ENCODE measurements at regions not wholly inside any gene's neighbourhood (a gene's known extent, or its start where the extent isn't known, plus 50 kb on each side); places are given as distances from the start of the nearest gene placed in this dataset.

DNA sequence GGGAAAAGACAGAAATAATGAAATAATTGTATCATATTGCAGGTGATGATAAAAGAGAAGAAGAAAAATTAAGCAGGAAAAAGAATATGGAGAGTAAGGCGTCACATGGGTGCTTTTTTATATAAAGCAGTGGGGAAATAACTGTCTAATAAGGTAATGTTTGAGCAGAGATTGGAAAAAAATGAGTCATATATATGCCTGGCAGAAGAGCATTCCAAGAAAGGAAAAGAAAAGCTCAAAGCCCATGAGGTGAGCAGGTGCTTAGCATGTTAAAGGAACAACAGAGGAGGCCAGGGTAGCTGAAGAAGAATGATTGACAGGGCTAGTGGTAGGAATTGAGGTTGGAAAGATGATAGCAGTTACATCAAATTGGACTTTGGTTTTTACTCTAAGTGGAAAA, 739.5 kb downstream of the SORCS1 start:
- no peaks in the 10 kb centered on the region for H3K4me1 ChIP-seq (ENCODE audit: control insufficient read depth in 1 of 2, insufficient read depth in 2 of 2, low read length in 2 of 2)
- no peaks in the 10 kb centered on the region for H3K27me3 ChIP-seq (ENCODE audit: low read depth, low read length)
- H3K4me3 ChIP-seq (ENCODE audit: low read depth in 1 of 2, low read length in 2 of 2) = no peak overlapping the region
- no peaks in the 10 kb centered on the region for H3K9me3 ChIP-seq (ENCODE audit: control insufficient read depth in 1 of 2, low read length in 2 of 2)
- no peaks in the 10 kb centered on the region for H3K36me3 ChIP-seq (ENCODE audit: control insufficient read depth in 1 of 2, insufficient read depth in 2 of 2, low read length in 2 of 2)
- no peak overlapping the region for H3K27ac ChIP-seq (ENCODE audit: low read length)

GRCh38 chr10:106424054-106424453, 740.5 kb downstream of the SORCS1 start:
- H3K36me3 ChIP-seq (ENCODE audit: control insufficient read depth in 1 of 2, insufficient read depth in 2 of 2, low read length in 2 of 2) = no peaks in the 10 kb centered on the region
- H3K27me3 ChIP-seq (ENCODE audit: low read depth, low read length) = no peaks in the 10 kb centered on the region
- no peak overlapping the region for H3K4me3 ChIP-seq (ENCODE audit: low read depth in 1 of 2, low read length in 2 of 2)
- H3K9me3 ChIP-seq (ENCODE audit: control insufficient read depth in 1 of 2, low read length in 2 of 2) = no peaks in the 10 kb centered on the region
- no peaks in the 10 kb centered on the region for H3K4me1 ChIP-seq (ENCODE audit: control insufficient read depth in 1 of 2, insufficient read depth in 2 of 2, low read length in 2 of 2)
- H3K27ac ChIP-seq (ENCODE audit: low read length) = no peak overlapping the region

DNA sequence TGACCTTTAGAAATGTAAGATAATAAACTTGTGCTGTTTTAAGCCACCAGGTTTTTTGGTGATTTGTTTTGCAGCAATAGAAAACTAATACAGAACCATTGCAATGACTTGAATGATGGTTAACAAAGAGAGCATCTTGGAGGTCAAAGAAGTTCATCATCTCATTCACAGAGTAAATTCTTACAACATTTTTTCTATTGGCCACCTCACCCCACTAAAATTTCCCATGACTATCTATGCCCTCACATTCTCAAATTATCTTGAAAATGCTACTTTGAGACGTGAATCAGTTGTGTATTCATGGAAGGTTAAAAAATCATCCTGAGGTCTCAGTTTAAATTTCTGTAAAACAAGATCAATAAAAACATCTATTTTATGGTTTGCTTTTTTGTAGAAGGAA, 754.2 kb downstream of the SORCS1 start:
- no peaks in the 10 kb centered on the region for H3K27me3 ChIP-seq (ENCODE audit: low read depth, low read length)
- no peak overlapping the region for H3K4me3 ChIP-seq (ENCODE audit: low read depth in 1 of 2, low read length in 2 of 2)
- no peaks in the 10 kb centered on the region for H3K36me3 ChIP-seq (ENCODE audit: control insufficient read depth in 1 of 2, insufficient read depth in 2 of 2, low read length in 2 of 2)
- H3K27ac ChIP-seq (ENCODE audit: low read length) = no peak overlapping the region
- no peaks in the 10 kb centered on the region for H3K9me3 ChIP-seq (ENCODE audit: control insufficient read depth in 1 of 2, low read length in 2 of 2)
- H3K4me1 ChIP-seq (ENCODE audit: control insufficient read depth in 1 of 2, insufficient read depth in 2 of 2, low read length in 2 of 2) = no peaks in the 10 kb centered on the region

DNA sequence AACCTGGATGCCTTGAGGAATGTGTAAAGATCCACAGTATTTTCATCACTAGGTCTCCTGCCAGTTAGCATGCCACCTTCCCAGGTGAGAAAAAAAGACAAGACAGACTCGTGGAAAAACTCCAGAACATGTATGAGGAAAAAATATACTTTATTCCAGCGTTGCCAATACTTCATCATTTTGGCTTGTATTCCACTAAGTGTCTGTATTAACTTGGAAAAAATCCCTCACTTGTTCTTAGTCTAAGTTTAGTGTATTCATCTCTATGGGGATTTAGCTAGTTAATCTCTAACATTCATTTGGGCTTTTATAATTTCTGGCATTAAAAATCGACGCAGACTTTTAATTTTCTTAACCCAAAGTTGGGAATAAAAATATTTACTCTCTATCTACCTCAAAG, 759.4 kb downstream of the SORCS1 start:
- Histone ChIP-seq H3K9me3 (ENCODE audit: control insufficient read depth in 1 of 2, low read length in 2 of 2) (no peaks in the 10 kb centered on the region), H3K27me3 (ENCODE audit: low read depth, low read length) (no peaks in the 10 kb centered on the region), H3K4me3 (ENCODE audit: low read depth in 1 of 2, low read length in 2 of 2) (no peak overlapping the region), H3K4me1 (ENCODE audit: control insufficient read depth in 1 of 2, insufficient read depth in 2 of 2, low read length in 2 of 2) (no peaks in the 10 kb centered on the region), H3K27ac (ENCODE audit: low read length) (no peak overlapping the region), H3K36me3 (ENCODE audit: control insufficient read depth in 1 of 2, insufficient read depth in 2 of 2, low read length in 2 of 2) (no peaks in the 10 kb centered on the region)

GRCh38 chr10:106402458-106402857, 762.0 kb downstream of the SORCS1 start:
- no peaks in the 10 kb centered on the region for H3K36me3 ChIP-seq (ENCODE audit: control insufficient read depth in 1 of 2, insufficient read depth in 2 of 2, low read length in 2 of 2)
- H3K27ac ChIP-seq (ENCODE audit: low read length) = no peak overlapping the region
- H3K9me3 ChIP-seq (ENCODE audit: control insufficient read depth in 1 of 2, low read length in 2 of 2) = no peaks in the 10 kb centered on the region

GRCh38 chr10:106401967-106402366, 762.5 kb downstream of the SORCS1 start:
- no peak overlapping the region for H3K4me3 ChIP-seq (ENCODE audit: low read depth in 1 of 2, low read length in 2 of 2)
- no peaks in the 10 kb centered on the region for H3K27me3 ChIP-seq (ENCODE audit: low read depth, low read length)
- no peaks in the 10 kb centered on the region for H3K4me1 ChIP-seq (ENCODE audit: control insufficient read depth in 1 of 2, insufficient read depth in 2 of 2, low read length in 2 of 2)
- no peak overlapping the region for H3K27ac ChIP-seq (ENCODE audit: low read length)
- H3K36me3 ChIP-seq (ENCODE audit: control insufficient read depth in 1 of 2, insufficient read depth in 2 of 2, low read length in 2 of 2) = no peaks in the 10 kb centered on the region
- H3K9me3 ChIP-seq (ENCODE audit: control insufficient read depth in 1 of 2, low read length in 2 of 2) = no peaks in the 10 kb centered on the region

More at GRCh38 chr10:106402458-106402857, 762.0 kb downstream of the SORCS1 start:
- no peaks in the 10 kb centered on the region for H3K4me1 ChIP-seq (ENCODE audit: control insufficient read depth in 1 of 2, insufficient read depth in 2 of 2, low read length in 2 of 2)
- H3K4me3 ChIP-seq (ENCODE audit: low read depth in 1 of 2, low read length in 2 of 2) = no peak overlapping the region
- no peaks in the 10 kb centered on the region for H3K27me3 ChIP-seq (ENCODE audit: low read depth, low read length)

GRCh38 chr10:106401161-106401560, 763.3 kb downstream of the SORCS1 start:
- no peaks in the 10 kb centered on the region for H3K36me3 ChIP-seq (ENCODE audit: control insufficient read depth in 1 of 2, insufficient read depth in 2 of 2, low read length in 2 of 2)
- no peak overlapping the region for H3K27ac ChIP-seq (ENCODE audit: low read length)
- no peaks in the 10 kb centered on the region for H3K9me3 ChIP-seq (ENCODE audit: control insufficient read depth in 1 of 2, low read length in 2 of 2)
- no peak overlapping the region for H3K4me3 ChIP-seq (ENCODE audit: low read depth in 1 of 2, low read length in 2 of 2)
- H3K4me1 ChIP-seq (ENCODE audit: control insufficient read depth in 1 of 2, insufficient read depth in 2 of 2, low read length in 2 of 2) = no peaks in the 10 kb centered on the region
- no peaks in the 10 kb centered on the region for H3K27me3 ChIP-seq (ENCODE audit: low read depth, low read length)

DNA sequence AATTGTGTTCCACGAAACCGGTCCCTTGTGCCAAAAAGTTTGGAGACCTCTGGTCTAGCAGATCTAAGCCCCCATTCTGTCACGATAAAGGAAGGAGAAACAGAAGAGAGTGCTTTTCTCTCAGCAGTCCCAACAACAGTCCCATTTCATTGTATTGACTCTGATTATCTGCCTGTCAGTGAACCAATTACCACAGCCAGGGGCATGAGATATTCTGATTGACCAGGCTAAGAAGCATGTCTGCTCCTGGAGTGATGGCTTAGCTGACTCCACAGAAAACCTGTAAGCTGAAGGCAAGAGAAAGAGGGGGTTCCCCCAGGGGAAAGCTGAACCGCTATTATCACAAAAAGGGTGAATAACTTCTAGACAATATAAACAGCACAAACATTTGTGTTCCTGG, 765.4 kb downstream of the SORCS1 start:
- Histone ChIP-seq H3K27me3 (ENCODE audit: low read depth, low read length) (no peaks in the 10 kb centered on the region), H3K9me3 (ENCODE audit: control insufficient read depth in 1 of 2, low read length in 2 of 2) (no peaks in the 10 kb centered on the region), H3K36me3 (ENCODE audit: control insufficient read depth in 1 of 2, insufficient read depth in 2 of 2, low read length in 2 of 2) (no peaks in the 10 kb centered on the region), H3K27ac (ENCODE audit: low read length) (no peak overlapping the region), H3K4me3 (ENCODE audit: low read depth in 1 of 2, low read length in 2 of 2) (no peak overlapping the region), H3K4me1 (ENCODE audit: control insufficient read depth in 1 of 2, insufficient read depth in 2 of 2, low read length in 2 of 2) (no peaks in the 10 kb centered on the region)

DNA sequence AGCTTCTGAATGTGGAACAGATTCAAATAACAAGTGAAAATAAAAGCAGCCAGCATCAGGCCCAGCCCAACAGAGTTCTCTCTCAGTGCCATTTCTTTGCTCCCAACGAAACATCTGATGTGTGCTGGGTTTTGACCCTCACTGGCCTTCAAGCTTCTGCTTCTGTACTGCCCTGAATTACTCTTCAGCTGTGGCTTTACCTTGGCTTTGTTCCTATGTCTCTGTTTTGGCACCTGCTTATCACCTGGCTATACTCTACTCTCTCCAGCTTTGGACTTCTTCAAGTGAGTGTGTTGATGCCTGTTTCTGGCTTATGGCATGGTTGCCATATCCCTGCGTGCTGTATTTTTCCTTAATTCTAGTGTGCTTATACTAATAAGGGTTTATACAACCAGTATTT, 768.3 kb downstream of the SORCS1 start:
- no peaks in the 10 kb centered on the region for H3K9me3 ChIP-seq (ENCODE audit: control insufficient read depth in 1 of 2, low read length in 2 of 2)
- no peak overlapping the region for H3K27ac ChIP-seq (ENCODE audit: low read length)
- H3K4me1 ChIP-seq (ENCODE audit: control insufficient read depth in 1 of 2, insufficient read depth in 2 of 2, low read length in 2 of 2) = no peaks in the 10 kb centered on the region

DNA sequence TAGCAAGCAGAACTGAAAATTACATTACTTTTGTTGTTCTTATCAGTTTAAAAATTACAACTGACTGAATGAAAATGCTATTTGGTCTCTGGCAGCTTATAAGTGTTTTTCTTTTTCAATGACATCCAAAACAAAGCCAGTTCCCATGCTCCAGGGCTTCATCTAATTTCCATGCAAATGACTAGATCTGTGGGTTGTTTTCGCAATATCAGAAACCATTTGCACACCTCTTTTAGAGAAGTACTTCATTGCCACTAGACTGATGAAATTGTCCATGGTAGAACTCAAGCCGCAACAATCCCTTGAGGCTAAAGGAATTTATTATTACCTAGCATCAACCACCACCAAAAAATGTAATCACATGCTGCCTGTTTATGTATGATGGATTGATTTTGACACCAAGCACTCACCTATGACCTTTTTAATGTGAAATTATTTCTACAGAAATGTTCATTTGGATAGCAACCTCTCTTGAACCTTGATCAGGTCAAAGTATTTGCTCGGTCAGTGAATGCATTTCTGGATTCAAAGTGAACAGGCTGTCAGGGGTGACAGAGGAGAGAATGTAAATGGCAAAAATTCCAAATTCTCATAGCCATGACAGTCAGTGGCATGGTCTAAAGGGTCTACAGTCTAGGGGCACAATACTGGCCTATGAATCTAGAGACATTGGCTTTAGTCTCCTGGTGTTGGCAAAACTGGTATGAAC, 769.3 kb downstream of the SORCS1 start:
- no peaks in the 10 kb centered on the region for H3K4me1 ChIP-seq (ENCODE audit: control insufficient read depth in 1 of 2, insufficient read depth in 2 of 2, low read length in 2 of 2)
- no peaks in the 10 kb centered on the region for H3K27me3 ChIP-seq (ENCODE audit: low read depth, low read length)
- no peaks in the 10 kb centered on the region for H3K9me3 ChIP-seq (ENCODE audit: control insufficient read depth in 1 of 2, low read length in 2 of 2)
- H3K36me3 ChIP-seq (ENCODE audit: control insufficient read depth in 1 of 2, insufficient read depth in 2 of 2, low read length in 2 of 2) = no peaks in the 10 kb centered on the region
- no peak overlapping the region for H3K27ac ChIP-seq (ENCODE audit: low read length)
- no peak overlapping the region for H3K4me3 ChIP-seq (ENCODE audit: low read depth in 1 of 2, low read length in 2 of 2)

More for the DNA sequence above, 768.3 kb downstream of the SORCS1 start:
- Histone ChIP-seq H3K27me3 (ENCODE audit: low read depth, low read length) (no peaks in the 10 kb centered on the region), H3K4me3 (ENCODE audit: low read depth in 1 of 2, low read length in 2 of 2) (no peak overlapping the region), H3K36me3 (ENCODE audit: control insufficient read depth in 1 of 2, insufficient read depth in 2 of 2, low read length in 2 of 2) (no peaks in the 10 kb centered on the region)

- Histone ChIP-seq H3K27ac (ENCODE audit: low read length) (no peak overlapping the region), H3K27me3 (ENCODE audit: low read depth, low read length) (no peaks in the 10 kb centered on the region), H3K4me3 (ENCODE audit: low read depth in 1 of 2, low read length in 2 of 2) (no peak overlapping the region), H3K36me3 (ENCODE audit: control insufficient read depth in 1 of 2, insufficient read depth in 2 of 2, low read length in 2 of 2) (no peaks in the 10 kb centered on the region), H3K4me1 (ENCODE audit: control insufficient read depth in 1 of 2, insufficient read depth in 2 of 2, low read length in 2 of 2) (no peaks in the 10 kb centered on the region), H3K9me3 (ENCODE audit: control insufficient read depth in 1 of 2, low read length in 2 of 2) (no peaks in the 10 kb centered on the region)
Observed at GRCh38 chr10:106392778-106393177, 771.7 kb downstream of the SORCS1 start.

GRCh38 chr10:106387063-106387462, 777.4 kb downstream of the SORCS1 start:
- Histone ChIP-seq H3K27me3 (ENCODE audit: low read depth, low read length) (no peaks in the 10 kb centered on the region), H3K4me3 (ENCODE audit: low read depth in 1 of 2, low read length in 2 of 2) (no peak overlapping the region), H3K27ac (ENCODE audit: low read length) (no peak overlapping the region), H3K4me1 (ENCODE audit: control insufficient read depth in 1 of 2, insufficient read depth in 2 of 2, low read length in 2 of 2) (no peaks in the 10 kb centered on the region), H3K36me3 (ENCODE audit: control insufficient read depth in 1 of 2, insufficient read depth in 2 of 2, low read length in 2 of 2) (no peaks in the 10 kb centered on the region), H3K9me3 (ENCODE audit: control insufficient read depth in 1 of 2, low read length in 2 of 2) (no peaks in the 10 kb centered on the region)
